ENCODE measurements at regions not wholly inside any gene's neighbourhood (a gene's known extent, or its start where the extent isn't known, plus 50 kb on each side); places are given as distances from the start of the nearest gene placed in this dataset.

DNA sequence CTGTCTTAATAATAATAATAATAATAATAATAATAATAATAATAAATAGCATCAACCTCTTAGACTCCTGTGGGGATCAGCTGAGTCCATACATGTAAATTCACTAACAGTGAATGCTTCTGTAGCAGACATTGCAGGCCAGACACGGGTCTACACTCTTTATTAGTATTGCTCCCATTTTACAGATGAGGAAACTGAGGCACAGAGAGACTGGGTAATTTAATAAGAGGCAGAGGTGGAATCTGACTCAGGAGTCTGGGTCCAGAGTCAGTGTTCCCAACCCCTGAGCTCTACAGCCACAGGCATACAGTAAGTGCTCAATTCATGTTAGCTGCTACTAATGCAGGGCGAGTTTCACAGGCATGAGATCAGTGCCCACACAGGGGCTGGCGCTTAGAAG, 123.2 kb upstream of the MAP1LC3B2 start:
- Histone ChIP-seq H3K27me3 (replicated peaks in 1 of 4; ENCODE audit: control extremely low read depth in 1 of 4, control insufficient read depth in 3 of 4, insufficient read depth in 4 of 4, low read length in 3 of 4) (no peaks in the 10 kb centered on the region), H3K4me1 (ENCODE audit: control insufficient read depth in 2 of 2, insufficient read depth in 2 of 2, low read length in 2 of 2) (peaks cover 0 to 5% of the 10 kb centered on the region in 2 donors), H3K9me3 (ENCODE audit: control extremely low read depth in 1 of 3, control insufficient read depth in 2 of 3, insufficient read depth in 1 of 3, low read length in 2 of 3) (peaks cover 0 to 6% (median 0%) of the 10 kb centered on the region in 3 donors), H3K79me2 (ENCODE audit: control insufficient read depth, insufficient read depth, low read length) (no peaks in the 10 kb centered on the region), H3K36me3 (replicated peaks in 1 of 2; ENCODE audit: control extremely low read depth in 1 of 2, control insufficient read depth in 1 of 2, extremely low read depth in 1 of 2, insufficient read depth in 2 of 2, low read length in 1 of 2) (no peaks in the 10 kb centered on the region), H2AFZ (ENCODE audit: insufficient read depth, low read depth, low read length, poor library complexity, severe bottlenecking) (no peak overlapping the region), H3K4me3 (ENCODE audit: control extremely low read depth in 1 of 5, extremely low read depth in 1 of 5, insufficient read depth in 1 of 5, low read depth in 2 of 5, low read length in 4 of 5) (no peak overlapping the region), H3K4me2 (replicated peaks; ENCODE audit: low read depth, low read length, poor library complexity, severe bottlenecking) (no peak overlapping the region), H3K27ac (ENCODE audit: low read length in 2 of 2) (no peak overlapping the region), H3K9ac (ENCODE audit: low read length) (no peak overlapping the region), H4K20me1 (ENCODE audit: control insufficient read depth, insufficient read depth, low read length, poor library complexity, severe bottlenecking) (no peaks in the 10 kb centered on the region)
- 97% methylated on average over 3 of the region's 3 CpGs for WGBS (ENCODE audit: insufficient coverage)
- TF ChIP-seq, protein P1, sequence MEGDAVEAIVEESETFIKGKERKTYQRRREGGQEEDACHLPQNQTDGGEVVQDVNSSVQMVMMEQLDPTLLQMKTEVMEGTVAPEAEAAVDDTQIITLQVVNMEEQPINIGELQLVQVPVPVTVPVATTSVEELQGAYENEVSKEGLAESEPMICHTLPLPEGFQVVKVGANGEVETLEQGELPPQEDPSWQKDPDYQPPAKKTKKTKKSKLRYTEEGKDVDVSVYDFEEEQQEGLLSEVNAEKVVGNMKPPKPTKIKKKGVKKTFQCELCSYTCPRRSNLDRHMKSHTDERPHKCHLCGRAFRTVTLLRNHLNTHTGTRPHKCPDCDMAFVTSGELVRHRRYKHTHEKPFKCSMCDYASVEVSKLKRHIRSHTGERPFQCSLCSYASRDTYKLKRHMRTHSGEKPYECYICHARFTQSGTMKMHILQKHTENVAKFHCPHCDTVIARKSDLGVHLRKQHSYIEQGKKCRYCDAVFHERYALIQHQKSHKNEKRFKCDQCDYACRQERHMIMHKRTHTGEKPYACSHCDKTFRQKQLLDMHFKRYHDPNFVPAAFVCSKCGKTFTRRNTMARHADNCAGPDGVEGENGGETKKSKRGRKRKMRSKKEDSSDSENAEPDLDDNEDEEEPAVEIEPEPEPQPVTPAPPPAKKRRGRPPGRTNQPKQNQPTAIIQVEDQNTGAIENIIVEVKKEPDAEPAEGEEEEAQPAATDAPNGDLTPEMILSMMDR (IDR thresholded peaks at IDR 0.05) = no peak
- TF ChIP-seq EZH2 (IDR thresholded peaks at IDR 0.05; ENCODE audit: borderline replicate concordance, insufficient read depth, low read depth, low read length, poor library complexity, severe bottlenecking) = no peak
- intact Hi-C loops (cut with micrococcal nuclease) = no loop called here
- Mint-ChIP-seq H3K27me3 (peaks cover 3% of the 10 kb centered on the region), H3K4me1 (no peaks in the 10 kb centered on the region), H3K9me3 (ENCODE audit: insufficient read depth) (no peaks in the 10 kb centered on the region), H3K27ac (no peak overlapping the region), H3K4me3 (no peak overlapping the region)
- POLR2A ChIA-PET = no interaction called here
- no peak for ATAC-seq (ENCODE audit: low read depth)
- CTCF ChIA-PET = no interaction called here
- DNase-seq = no peak

DNA sequence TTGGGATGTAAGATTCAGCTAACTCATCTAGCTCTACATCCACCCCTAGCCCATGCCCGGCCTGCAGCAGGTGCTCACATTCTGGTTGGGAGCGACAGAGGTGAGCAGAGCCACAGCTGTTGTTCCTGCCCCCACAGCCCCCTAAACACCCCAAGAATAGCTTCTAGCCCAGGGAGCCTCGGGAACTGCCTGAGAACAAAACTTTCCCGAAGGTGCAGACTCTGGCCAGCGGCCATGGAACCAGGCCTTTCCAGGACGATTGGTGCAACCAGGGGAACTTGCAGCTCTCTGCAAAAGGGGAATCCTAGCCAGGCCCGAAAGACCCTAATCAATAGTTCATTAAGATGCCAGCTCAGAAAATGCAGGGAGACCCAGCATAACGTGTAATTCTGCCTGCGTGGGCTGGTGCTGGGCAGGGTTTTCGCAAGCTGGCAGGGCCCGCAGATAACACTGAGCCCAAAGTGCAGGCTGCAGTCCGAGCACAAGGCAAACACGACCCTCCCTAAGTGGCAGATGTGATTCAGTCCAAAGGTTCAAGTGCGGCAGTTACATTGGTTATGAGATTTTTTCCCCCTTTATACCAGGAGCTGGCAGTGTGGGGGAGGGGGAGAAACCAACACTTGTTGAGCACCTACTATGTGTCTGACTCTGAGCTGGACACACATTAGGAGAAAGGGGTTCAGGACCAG, 122.5 kb upstream of the MAP1LC3B2 start:
- intact Hi-C loops (cut with micrococcal nuclease) = no loop called here
- Histone ChIP-seq H3K9ac (ENCODE audit: low read length) (no peak overlapping the region), H3K36me3 (replicated peaks in 1 of 2; ENCODE audit: control extremely low read depth in 1 of 2, control insufficient read depth in 1 of 2, extremely low read depth in 1 of 2, insufficient read depth in 2 of 2, low read length in 1 of 2) (no peaks in the 10 kb centered on the region), H3K4me1 (ENCODE audit: control insufficient read depth in 2 of 2, insufficient read depth in 2 of 2, low read length in 2 of 2) (peaks cover 0 to 5% of the 10 kb centered on the region in 2 donors), H4K20me1 (ENCODE audit: control insufficient read depth, insufficient read depth, low read length, poor library complexity, severe bottlenecking) (no peaks in the 10 kb centered on the region), H3K4me2 (replicated peaks; ENCODE audit: low read depth, low read length, poor library complexity, severe bottlenecking) (no peak overlapping the region), H3K27me3 (replicated peaks in 1 of 4; ENCODE audit: control extremely low read depth in 1 of 4, control insufficient read depth in 3 of 4, insufficient read depth in 4 of 4, low read length in 3 of 4) (no peaks in the 10 kb centered on the region), H3K9me3 (ENCODE audit: control extremely low read depth in 1 of 3, control insufficient read depth in 2 of 3, insufficient read depth in 1 of 3, low read length in 2 of 3) (peaks cover 0 to 6% (median 0%) of the 10 kb centered on the region in 3 donors), H3K4me3 (ENCODE audit: control extremely low read depth in 1 of 5, extremely low read depth in 1 of 5, insufficient read depth in 1 of 5, low read depth in 2 of 5, low read length in 4 of 5) (no peak overlapping the region), H2AFZ (ENCODE audit: insufficient read depth, low read depth, low read length, poor library complexity, severe bottlenecking) (no peak overlapping the region), H3K79me2 (ENCODE audit: control insufficient read depth, insufficient read depth, low read length) (no peaks in the 10 kb centered on the region), H3K27ac (ENCODE audit: low read length in 2 of 2) (no peak overlapping the region)
- TF ChIP-seq, protein P1 (IDR thresholded peaks at IDR 0.05) = no peak
- no peak for TF ChIP-seq EZH2 (IDR thresholded peaks at IDR 0.05; ENCODE audit: borderline replicate concordance, insufficient read depth, low read depth, low read length, poor library complexity, severe bottlenecking)
- no peak for ATAC-seq (ENCODE audit: low read depth)
- DNase-seq = no peak
- no peak overlapping the region for H3K4me3 Mint-ChIP-seq
- no peaks in the 10 kb centered on the region for H3K9me3 Mint-ChIP-seq (ENCODE audit: insufficient read depth)
- ChIA-PET CTCF (no interaction called here), POLR2A (no interaction called here)
- peaks cover 2% of the 10 kb centered on the region for H3K4me1 Mint-ChIP-seq
- H3K27me3 Mint-ChIP-seq = peaks cover 3% of the 10 kb centered on the region
- 93% methylated on average over 11 of the region's 14 CpGs for WGBS (ENCODE audit: insufficient coverage)
- no peak overlapping the region for H3K27ac Mint-ChIP-seq

All from B cell (primary cell).